ENCODE measurements at regions not wholly inside any gene's neighbourhood (a gene's known extent, or its start where the extent isn't known, plus 50 kb on each side); places are given as distances from the start of the nearest gene placed in this dataset.

- TF ChIP-seq, protein P1, sequence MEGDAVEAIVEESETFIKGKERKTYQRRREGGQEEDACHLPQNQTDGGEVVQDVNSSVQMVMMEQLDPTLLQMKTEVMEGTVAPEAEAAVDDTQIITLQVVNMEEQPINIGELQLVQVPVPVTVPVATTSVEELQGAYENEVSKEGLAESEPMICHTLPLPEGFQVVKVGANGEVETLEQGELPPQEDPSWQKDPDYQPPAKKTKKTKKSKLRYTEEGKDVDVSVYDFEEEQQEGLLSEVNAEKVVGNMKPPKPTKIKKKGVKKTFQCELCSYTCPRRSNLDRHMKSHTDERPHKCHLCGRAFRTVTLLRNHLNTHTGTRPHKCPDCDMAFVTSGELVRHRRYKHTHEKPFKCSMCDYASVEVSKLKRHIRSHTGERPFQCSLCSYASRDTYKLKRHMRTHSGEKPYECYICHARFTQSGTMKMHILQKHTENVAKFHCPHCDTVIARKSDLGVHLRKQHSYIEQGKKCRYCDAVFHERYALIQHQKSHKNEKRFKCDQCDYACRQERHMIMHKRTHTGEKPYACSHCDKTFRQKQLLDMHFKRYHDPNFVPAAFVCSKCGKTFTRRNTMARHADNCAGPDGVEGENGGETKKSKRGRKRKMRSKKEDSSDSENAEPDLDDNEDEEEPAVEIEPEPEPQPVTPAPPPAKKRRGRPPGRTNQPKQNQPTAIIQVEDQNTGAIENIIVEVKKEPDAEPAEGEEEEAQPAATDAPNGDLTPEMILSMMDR (optimal IDR thresholded peaks at IDR 0.05 in 1 of 3, IDR thresholded peaks at IDR 0.05 in 1 of 3, conservative IDR thresholded peaks at IDR 0.05 in 1 of 3; ENCODE audit: extremely low read depth in 1 of 3, insufficient read depth in 2 of 3, low read length in 3 of 3): no peak
- no peak for TF ChIP-seq EZH2 (IDR thresholded peaks at IDR 0.05; ENCODE audit: low read length)
Measured at GRCh38 chr11:121699801-121700200, 247.0 kb upstream of the SORL1-AS1 start.

Data from keratinocyte (primary cell).